ENCODE measurements at regions not wholly inside any gene's neighbourhood (a gene's known extent, or its start where the extent isn't known, plus 50 kb on each side); places are given as distances from the start of the nearest gene placed in this dataset.

GRCh38 chr12:68510397-68510796 lies 100.3 kb upstream of the RAP1B start:
- TF ChIP-seq CTCF (IDR thresholded peaks at IDR 0.05; ENCODE audit: extremely low read depth, missing control alignments) = no peak
- DNase-seq (ENCODE audit: low spot score) = no peak

GRCh38 chr12:68514807-68515411 lies 95.8 kb upstream of the RAP1B start:
- TF ChIP-seq CTCF (IDR thresholded peaks at IDR 0.05; ENCODE audit: extremely low read depth, missing control alignments) = no peak
- no peak for DNase-seq (ENCODE audit: low spot score)

- no peak for TF ChIP-seq CTCF (IDR thresholded peaks at IDR 0.05; ENCODE audit: extremely low read depth, missing control alignments)
- DNase-seq (ENCODE audit: low spot score) = no peak
Observed at GRCh38 chr12:68515793-68516192, 94.9 kb upstream of the RAP1B start.

GRCh38 chr12:68521321-68521839 lies 89.3 kb upstream of the RAP1B start:
- DNase-seq (ENCODE audit: low spot score) = no peak
- TF ChIP-seq CTCF (IDR thresholded peaks at IDR 0.05; ENCODE audit: extremely low read depth, missing control alignments) = no peak

- no peak for DNase-seq (ENCODE audit: low spot score)
- no peak for TF ChIP-seq CTCF (IDR thresholded peaks at IDR 0.05; ENCODE audit: extremely low read depth, missing control alignments)
Observed at GRCh38 chr12:68521848-68522502, 88.7 kb upstream of the RAP1B start.

GRCh38 chr12:68529466-68529865 lies 81.2 kb upstream of the RAP1B start:
- no peak for TF ChIP-seq CTCF (IDR thresholded peaks at IDR 0.05; ENCODE audit: extremely low read depth, missing control alignments)
- no peak for DNase-seq (ENCODE audit: low spot score)

- TF ChIP-seq CTCF (IDR thresholded peaks at IDR 0.05; ENCODE audit: extremely low read depth, missing control alignments) = no peak
- no peak for DNase-seq (ENCODE audit: low spot score)
Observed at GRCh38 chr12:68529869-68530268, 80.8 kb upstream of the RAP1B start.

Measured in GM20000 (cell line).